HL-60 (cell line): ENCODE measurements at regions not wholly inside any gene's neighbourhood (a gene's known extent, or its start where the extent isn't known, plus 50 kb on each side); places are given as distances from the start of the nearest gene placed in this dataset.

Experiments used
- DNase-seq, 2 experiments: peaks; one replicate each; pipeline ENCODE4 v3.0.0-alpha.2; 2010 to 2020; ENCODE audit warnings: low read depth in 1 of 2, low spot score in 1 of 2
- H3K27ac ChIP-seq: fragments of 250-450 bp; sonication (Bioruptor Pico); replicated peaks from 2 replicates; pipeline ENCODE4 v1.5.1; 2020; ENCODE audit warnings: mild to moderate bottlenecking, moderate library complexity
- H3K27me3 ChIP-seq: fragments of 250-450 bp; sonication (Bioruptor Pico); 2 replicates; pipeline ENCODE4 v1.5.1; 2021; ENCODE audit warnings: mild to moderate bottlenecking, moderate library complexity; ENCODE audit not compliant: insufficient read depth, poor library complexity, severe bottlenecking
- H3K4me3 ChIP-seq: replicated peaks from 2 replicates; pipeline ENCODE4 v1.5.1; 2011; ENCODE audit warnings: mild to moderate bottlenecking, control low read depth, low read length; ENCODE audit not compliant: insufficient read depth
- GABPA ChIP-seq: IDR thresholded peaks from 2 replicates; pipeline ENCODE4 v1.6.1; 2012; ENCODE audit warnings: low read depth
- POLR2AphosphoS5 ChIP-seq: IDR thresholded peaks from 2 replicates; pipeline ENCODE4 v1.6.1; 2012; ENCODE audit warnings: low read depth
- SPI1 ChIP-seq: IDR thresholded peaks from 2 replicates; pipeline ENCODE4 v1.6.1; 2012; ENCODE audit warnings: low read depth, mild to moderate bottlenecking, borderline replicate concordance
- TF ChIP-seq, protein P1 (sequence below): IDR thresholded peaks from 2 replicates; pipeline ENCODE4 v1.6.1; 2012; ENCODE audit warnings: low read depth; ENCODE audit not compliant: insufficient replicate concordance
- TF ChIP-seq, protein P2 (sequence below): IDR thresholded peaks from one replicate; pipeline ENCODE4 v1.5.1; 2011; ENCODE audit warnings: low read length, control low read depth, inconsistent platforms; ENCODE audit not compliant: insufficient read depth

DNA sequence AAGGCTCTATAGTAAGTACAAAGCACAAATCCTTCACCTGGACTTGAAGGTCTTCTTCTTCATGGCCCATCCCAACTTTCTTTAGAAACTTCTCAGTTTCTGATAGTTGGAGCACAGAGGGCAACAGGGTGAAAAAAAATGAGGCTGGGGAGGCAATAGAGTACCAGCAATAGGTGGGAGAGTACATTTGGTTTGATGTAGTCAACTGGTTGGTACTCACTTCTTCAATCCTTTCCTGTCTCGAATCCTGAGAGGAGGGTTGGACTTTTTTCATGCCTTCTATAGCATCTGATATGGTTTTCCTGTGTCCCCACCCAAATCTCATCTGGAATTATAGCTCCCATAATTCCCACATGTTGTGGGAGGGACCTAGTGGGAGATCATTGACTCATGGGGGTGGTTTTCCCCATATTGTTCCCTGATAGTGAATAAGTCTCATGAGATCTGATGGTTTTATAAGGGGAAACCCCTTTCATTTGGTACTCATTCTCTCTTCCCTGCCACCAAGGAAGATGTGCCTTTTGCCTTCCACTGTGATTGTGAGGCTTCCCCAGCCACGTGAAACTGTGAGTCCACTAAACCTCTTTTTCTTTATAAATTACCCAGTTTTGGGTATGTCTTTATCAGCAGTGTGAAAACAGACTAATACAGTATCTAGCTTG is 75.9 kb upstream of the LCLAT1 start:
- Histone ChIP-seq H3K27ac (no peak overlapping the region), H3K4me3 (no peak overlapping the region), H3K27me3 (no peaks in the 10 kb centered on the region)
- TF ChIP-seq, protein P1, sequence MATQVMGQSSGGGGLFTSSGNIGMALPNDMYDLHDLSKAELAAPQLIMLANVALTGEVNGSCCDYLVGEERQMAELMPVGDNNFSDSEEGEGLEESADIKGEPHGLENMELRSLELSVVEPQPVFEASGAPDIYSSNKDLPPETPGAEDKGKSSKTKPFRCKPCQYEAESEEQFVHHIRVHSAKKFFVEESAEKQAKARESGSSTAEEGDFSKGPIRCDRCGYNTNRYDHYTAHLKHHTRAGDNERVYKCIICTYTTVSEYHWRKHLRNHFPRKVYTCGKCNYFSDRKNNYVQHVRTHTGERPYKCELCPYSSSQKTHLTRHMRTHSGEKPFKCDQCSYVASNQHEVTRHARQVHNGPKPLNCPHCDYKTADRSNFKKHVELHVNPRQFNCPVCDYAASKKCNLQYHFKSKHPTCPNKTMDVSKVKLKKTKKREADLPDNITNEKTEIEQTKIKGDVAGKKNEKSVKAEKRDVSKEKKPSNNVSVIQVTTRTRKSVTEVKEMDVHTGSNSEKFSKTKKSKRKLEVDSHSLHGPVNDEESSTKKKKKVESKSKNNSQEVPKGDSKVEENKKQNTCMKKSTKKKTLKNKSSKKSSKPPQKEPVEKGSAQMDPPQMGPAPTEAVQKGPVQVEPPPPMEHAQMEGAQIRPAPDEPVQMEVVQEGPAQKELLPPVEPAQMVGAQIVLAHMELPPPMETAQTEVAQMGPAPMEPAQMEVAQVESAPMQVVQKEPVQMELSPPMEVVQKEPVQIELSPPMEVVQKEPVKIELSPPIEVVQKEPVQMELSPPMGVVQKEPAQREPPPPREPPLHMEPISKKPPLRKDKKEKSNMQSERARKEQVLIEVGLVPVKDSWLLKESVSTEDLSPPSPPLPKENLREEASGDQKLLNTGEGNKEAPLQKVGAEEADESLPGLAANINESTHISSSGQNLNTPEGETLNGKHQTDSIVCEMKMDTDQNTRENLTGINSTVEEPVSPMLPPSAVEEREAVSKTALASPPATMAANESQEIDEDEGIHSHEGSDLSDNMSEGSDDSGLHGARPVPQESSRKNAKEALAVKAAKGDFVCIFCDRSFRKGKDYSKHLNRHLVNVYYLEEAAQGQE = no peak
- no peak for TF ChIP-seq POLR2AphosphoS5
- no peak for TF ChIP-seq SPI1
- TF ChIP-seq GABPA = no peak
- TF ChIP-seq, protein P2, sequence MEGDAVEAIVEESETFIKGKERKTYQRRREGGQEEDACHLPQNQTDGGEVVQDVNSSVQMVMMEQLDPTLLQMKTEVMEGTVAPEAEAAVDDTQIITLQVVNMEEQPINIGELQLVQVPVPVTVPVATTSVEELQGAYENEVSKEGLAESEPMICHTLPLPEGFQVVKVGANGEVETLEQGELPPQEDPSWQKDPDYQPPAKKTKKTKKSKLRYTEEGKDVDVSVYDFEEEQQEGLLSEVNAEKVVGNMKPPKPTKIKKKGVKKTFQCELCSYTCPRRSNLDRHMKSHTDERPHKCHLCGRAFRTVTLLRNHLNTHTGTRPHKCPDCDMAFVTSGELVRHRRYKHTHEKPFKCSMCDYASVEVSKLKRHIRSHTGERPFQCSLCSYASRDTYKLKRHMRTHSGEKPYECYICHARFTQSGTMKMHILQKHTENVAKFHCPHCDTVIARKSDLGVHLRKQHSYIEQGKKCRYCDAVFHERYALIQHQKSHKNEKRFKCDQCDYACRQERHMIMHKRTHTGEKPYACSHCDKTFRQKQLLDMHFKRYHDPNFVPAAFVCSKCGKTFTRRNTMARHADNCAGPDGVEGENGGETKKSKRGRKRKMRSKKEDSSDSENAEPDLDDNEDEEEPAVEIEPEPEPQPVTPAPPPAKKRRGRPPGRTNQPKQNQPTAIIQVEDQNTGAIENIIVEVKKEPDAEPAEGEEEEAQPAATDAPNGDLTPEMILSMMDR = no peak
- DNase-seq = no peak

DNA sequence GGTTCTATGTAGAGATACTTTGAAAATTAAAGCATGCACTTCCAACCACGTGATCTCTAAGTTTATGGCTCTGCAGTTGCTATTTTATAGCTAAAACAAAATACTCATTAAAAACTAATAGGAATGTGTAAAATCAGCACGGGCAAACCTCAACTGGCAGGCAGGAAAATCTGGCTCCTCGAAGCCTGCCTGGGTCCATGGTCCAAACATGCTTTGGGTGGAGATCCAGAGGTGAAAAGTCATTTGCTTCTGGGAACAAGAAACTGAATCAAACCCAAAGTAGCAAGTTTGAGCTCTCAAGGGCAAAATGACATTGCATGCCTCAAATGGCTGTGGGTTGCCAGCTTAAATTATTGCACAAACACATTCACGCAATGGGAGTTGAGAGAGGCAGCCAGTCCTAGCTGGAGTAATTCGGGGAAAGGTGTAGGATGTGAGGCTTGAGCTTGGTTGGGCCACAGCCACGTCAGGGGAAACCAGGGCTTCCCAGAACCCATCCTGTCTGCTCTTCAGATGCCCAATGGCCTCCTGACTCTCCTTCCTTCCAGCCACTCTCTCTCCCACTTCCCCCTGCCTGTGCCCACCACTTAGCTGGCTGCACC is 75.2 kb upstream of the LCLAT1 start:
- Histone ChIP-seq H3K27me3 (no peaks in the 10 kb centered on the region), H3K27ac (no peak overlapping the region), H3K4me3 (no peak overlapping the region)
- DNase-seq = no peak
- TF ChIP-seq, protein P2 = no peak
- TF ChIP-seq POLR2AphosphoS5 = no peak
- no peak for TF ChIP-seq GABPA

DNA sequence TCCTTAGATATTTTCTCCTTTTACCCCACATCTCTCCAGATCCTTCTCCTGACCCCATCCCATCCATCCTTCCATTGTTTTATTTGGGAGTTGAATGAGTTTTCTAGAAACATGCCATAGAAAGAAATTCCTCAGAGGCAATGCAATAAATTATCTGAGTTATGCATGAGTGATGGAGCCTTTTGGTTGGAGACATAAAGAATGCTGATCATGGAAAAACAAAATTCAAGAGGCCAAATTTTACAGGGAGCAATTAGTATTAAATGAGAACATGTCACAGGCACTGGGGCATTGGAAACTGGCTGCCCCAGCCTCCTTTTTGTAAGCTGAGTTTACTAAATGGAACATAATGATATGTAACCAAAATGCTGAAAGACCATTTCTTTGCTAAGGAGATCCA is 74.2 kb upstream of the LCLAT1 start:
- no peak for DNase-seq

More for the DNA sequence above, 74.2 kb upstream of the LCLAT1 start:
- H3K27ac ChIP-seq = no peak overlapping the region
- no peak overlapping the region for H3K4me3 ChIP-seq
- TF ChIP-seq, protein P1 = no peak
- TF ChIP-seq, protein P2 = no peak
- no peak for TF ChIP-seq GABPA
- no peaks in the 10 kb centered on the region for H3K27me3 ChIP-seq
